Endothelial cell of hepatic sinusoid (primary cell): ENCODE measurements at regions not wholly inside any gene's neighbourhood (a gene's known extent, or its start where the extent isn't known, plus 50 kb on each side); places are given as distances from the start of the nearest gene placed in this dataset.
"Not testable (repeated sequence)": the region's sequence is repeated elsewhere in the genome, so short reads cannot be mapped to it uniquely, and the experiment has no call there.

Experiments
- in situ Hi-C: cut with HindIII; loops from 2 replicates; pipeline ENCODE4 v1.10.0; 2017; ENCODE audit warnings: low sequenced_read_pairs

DNA sequence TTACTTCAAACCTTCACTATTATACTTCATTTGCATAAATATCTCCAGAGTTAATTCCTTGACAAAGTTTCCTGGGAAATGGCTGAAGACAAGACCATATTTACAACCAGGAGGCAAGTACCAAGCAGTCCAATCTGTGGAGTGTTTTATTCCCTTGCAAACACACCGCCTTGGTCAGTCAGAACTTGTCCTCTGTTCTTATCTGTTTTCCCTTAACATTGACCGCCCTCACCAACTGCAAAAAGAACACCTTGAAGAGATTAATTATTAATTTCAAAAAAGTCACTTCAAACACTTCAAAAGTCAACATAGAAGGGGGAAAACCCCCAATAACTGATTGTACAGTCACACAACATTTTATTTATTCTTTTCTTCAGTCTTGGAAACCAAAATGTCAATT lies 269.0 kb upstream of the RGMB start:
- in situ Hi-C loops, result no loop called here

- in situ Hi-C loops, result no loop called here
Measured at GRCh38 chr5:98510143-98510985, 263.1 kb upstream of the RGMB start.

- in situ Hi-C loops, result no loop called here
Measured at GRCh38 chr5:98513380-98513779, 260.1 kb upstream of the RGMB start.

GRCh38 chr5:98514215-98514614 lies 259.2 kb upstream of the RGMB start:
- in situ Hi-C loops, result no loop called here

DNA sequence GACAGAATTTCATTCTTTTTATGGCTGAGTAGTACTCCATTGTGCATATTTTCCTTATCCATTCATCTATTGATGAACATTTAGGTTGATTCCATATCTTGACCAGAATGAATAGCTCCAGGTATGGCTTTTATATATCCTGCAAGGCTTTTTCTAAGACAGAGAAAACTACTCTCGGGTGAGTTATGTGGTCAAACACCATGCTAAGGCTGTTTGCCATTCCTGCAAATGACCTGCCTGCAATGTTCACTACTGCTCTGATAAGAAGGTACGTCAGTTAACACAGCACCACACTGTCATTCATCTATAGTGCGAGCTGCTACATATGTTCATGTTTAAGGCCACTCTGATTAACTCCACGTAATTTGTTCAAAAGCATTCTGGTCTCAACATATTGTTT lies 256.8 kb upstream of the RGMB start:
- in situ Hi-C loops, result no loop called here

GRCh38 chr5:98517560-98518366 lies 255.7 kb upstream of the RGMB start:
- in situ Hi-C loops, result no loop called here

GRCh38 chr5:98518754-98519153 lies 254.7 kb upstream of the RGMB start:
- in situ Hi-C loops, result no loop called here

DNA sequence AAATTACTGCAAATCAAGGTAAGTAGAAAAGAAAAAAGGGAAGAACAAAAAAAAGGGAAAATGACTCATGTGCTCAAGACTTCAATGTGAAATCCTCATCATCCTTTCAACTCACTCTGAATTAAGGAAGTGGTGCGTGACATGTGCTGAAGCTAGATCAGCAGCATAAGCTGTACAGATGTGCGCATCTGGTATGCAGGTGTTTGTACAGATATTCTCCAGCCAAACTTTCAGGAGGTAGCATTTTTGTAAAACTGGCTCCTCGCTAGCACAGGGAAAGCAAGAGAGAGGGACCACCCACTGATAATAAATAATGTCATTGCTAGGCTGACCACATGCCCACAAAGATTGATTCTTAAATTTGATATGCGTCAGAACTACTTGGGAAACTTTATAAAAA lies 253.9 kb upstream of the RGMB start:
- in situ Hi-C loops, result no loop called here

GRCh38 chr5:98521821-98522220 lies 251.6 kb upstream of the RGMB start:
- in situ Hi-C loops, result no loop called here

- in situ Hi-C loops, result no loop called here
Measured at GRCh38 chr5:98524773-98525172, 248.7 kb upstream of the RGMB start.

- in situ Hi-C loops, result no loop called here
Measured at GRCh38 chr5:98527846-98528245, 245.6 kb upstream of the RGMB start.

DNA sequence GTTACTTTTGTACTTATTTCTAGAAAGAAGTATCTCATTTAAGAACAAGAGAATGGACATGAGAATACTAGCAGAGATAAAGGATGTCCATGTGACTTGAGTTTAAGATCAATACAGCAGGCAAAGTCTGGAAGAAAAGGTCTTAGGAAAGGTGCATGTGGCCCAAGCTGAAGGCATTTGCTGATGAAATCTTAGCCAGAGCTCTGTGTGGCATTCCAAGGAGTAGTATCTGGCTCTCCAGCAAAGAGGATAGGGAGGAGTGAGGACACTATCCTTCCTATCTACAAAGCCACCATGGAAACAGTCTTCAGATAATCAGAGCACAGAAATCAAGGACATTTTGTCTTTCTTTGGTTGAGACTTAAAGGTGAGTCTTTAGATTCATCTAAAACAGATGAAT lies 244.1 kb upstream of the RGMB start:
- in situ Hi-C loops, result no loop called here

DNA sequence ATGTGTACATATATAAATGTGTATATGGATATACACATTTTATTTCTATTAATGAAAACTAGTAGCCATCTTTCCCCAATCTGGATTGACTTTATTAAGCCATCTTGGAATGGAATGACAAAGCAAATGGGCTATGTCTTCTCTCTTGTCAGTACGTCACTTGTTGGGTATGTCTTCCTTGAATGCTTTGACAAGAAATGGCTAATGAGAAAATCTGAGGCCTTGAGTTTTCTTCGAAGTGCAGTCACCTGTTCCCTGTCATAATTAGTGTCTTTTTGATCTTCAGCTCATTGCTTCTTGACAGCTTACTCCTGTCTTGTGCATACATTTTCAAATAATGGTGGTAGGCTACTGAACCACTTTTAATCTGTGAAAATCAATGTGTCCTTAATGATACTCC lies 243.2 kb upstream of the RGMB start:
- in situ Hi-C loops, result no loop called here

DNA sequence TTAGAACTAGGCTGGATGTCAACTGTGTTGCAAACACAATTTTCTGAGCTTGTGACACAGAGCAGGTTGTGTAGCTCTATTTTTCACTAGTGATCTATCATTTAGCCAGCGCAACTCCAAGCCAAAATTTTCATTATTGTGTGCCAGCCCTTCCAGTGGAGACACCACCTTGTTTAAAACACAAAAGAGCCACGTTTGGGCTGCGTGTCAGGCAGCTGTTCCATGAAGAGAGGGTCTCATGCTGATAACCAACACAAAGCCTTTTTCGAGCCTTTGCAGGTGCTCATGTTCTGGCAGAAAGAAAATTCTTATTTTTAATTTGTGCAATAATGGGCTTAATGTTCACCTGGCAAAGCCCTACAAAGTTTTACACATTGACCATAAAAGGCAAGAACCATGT lies 237.6 kb upstream of the RGMB start:
- in situ Hi-C loops, result no loop called here

GRCh38 chr5:98540056-98540455 lies 233.4 kb upstream of the RGMB start:
- in situ Hi-C loops, result no loop called here

DNA sequence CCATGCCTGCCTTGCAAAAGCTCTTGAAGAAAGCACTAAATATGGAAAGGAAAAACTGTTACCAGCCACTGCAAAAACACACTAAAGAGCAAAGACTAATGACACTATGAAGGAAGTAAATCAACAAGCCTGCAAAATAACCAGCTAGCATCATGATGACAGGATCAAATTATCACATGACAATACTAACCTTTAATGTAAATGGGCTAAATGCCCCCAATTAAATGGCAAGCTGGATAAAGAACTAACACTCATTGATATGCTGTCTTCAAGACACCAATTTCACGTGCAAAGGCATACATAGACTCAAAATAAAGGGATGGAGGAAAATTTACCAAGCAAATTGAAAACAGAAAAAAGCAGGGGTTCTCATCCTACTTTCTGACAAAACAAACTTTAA lies 231.8 kb upstream of the RGMB start:
- in situ Hi-C loops, result no loop called here

- in situ Hi-C loops, result no loop called here
Measured at GRCh38 chr5:98543490-98543889, 230.0 kb upstream of the RGMB start.

DNA sequence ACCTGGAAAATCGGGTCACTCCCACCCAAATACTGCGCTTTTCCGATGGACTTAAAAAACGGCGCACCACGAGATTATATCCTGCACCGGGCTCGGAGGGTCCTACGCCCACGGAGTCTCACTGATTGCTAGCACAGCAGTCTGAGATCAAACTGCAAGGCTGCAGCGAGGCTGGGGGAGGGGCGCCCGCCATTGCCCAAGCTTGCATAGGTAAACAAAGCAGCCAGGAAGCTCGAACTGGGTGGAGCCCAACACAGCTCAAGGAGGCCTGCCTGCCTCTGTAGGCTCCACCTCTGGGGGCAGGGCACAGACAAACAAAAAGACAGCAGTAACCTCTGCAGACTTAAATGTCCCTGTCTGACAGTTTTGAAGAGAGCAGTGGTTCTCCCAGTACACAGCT lies 226.5 kb upstream of the RGMB start:
- in situ Hi-C loops, result not testable (repeated sequence)

GRCh38 chr5:98556712-98557111 lies 216.8 kb upstream of the RGMB start:
- in situ Hi-C loops, result no loop called here

GRCh38 chr5:98557916-98558315 lies 215.5 kb upstream of the RGMB start:
- in situ Hi-C loops, result no loop called here

GRCh38 chr5:98563885-98564653 lies 209.4 kb upstream of the RGMB start:
- in situ Hi-C loops, result no loop called here
